Neural cell (in vitro differentiated cells): ENCODE measurements at regions not wholly inside any gene's neighbourhood (a gene's known extent, or its start where the extent isn't known, plus 50 kb on each side); places are given as distances from the start of the nearest gene placed in this dataset.

Experiments used
- H2AFZ ChIP-seq: fragments of 200-600, 300-800 bp; sonication (generic), shearing (Covaris generic); 2 replicates; pipeline ENCODE4 v1.6.0; 2014; ENCODE audit warnings: low read depth, mild to moderate bottlenecking, antibody characterized with exemption, low read length, moderate library complexity
- H3F3A ChIP-seq: fragments of 200-600 bp; shearing (Covaris generic); 2 replicates; pipeline ENCODE4 v1.6.1; 2016; ENCODE audit warnings: mild to moderate bottlenecking, moderate library complexity, mixed read lengths, antibody characterized with exemption, low read length; ENCODE audit not compliant: insufficient read depth, poor library complexity, severe bottlenecking
- H3K27ac ChIP-seq: fragments of 200-600, 300-800 bp; sonication (generic), shearing (Covaris generic); 2 replicates; pipeline ENCODE4 v1.5.1; 2014; ENCODE audit warnings: mild to moderate bottlenecking, low read length, moderate library complexity
- H3K27me3 ChIP-seq: fragments of 300-800, 200-600 bp; sonication (generic), shearing (Covaris generic); 2 replicates; pipeline ENCODE4 v1.6.0; 2014; ENCODE audit warnings: mild to moderate bottlenecking, low read depth, low read length, moderate library complexity; ENCODE audit not compliant: insufficient read depth
- H3K36me3 ChIP-seq: fragments of 300-800, 200-600 bp; sonication (generic), shearing (Covaris generic); 2 replicates; pipeline ENCODE4 v1.5.1; 2014; ENCODE audit warnings: mild to moderate bottlenecking, antibody characterized with exemption, low read length, moderate library complexity; ENCODE audit not compliant: insufficient read depth
- H3K4me2 ChIP-seq: fragments of 300-800, 200-600 bp; sonication (generic), shearing (Covaris generic); 2 replicates; pipeline ENCODE4 v1.6.0; 2014; ENCODE audit warnings: mild to moderate bottlenecking, low read length
- H3K4me3 ChIP-seq: fragments of 300-800, 200-600 bp; sonication (generic), shearing (Covaris generic); 2 replicates; pipeline ENCODE4 v1.5.1; 2014; ENCODE audit warnings: mild to moderate bottlenecking, low read length, moderate library complexity
- H3K79me2 ChIP-seq: fragments of 200-600 bp; shearing (Covaris generic); replicated peaks from 2 replicates; pipeline ENCODE4 v1.6.0; 2014; ENCODE audit warnings: mild to moderate bottlenecking, low read length, moderate library complexity; ENCODE audit not compliant: insufficient read depth
- H3K9ac ChIP-seq: fragments of 300-800, 200-600 bp; sonication (generic), shearing (Covaris generic); 2 replicates; pipeline ENCODE4 v1.6.1; 2016; ENCODE audit warnings: mild to moderate bottlenecking, low read length, mixed read lengths
- H3K9me2 ChIP-seq: fragments of 200-600 bp; shearing (Covaris generic); 2 replicates; pipeline ENCODE4 v1.6.1; 2016; ENCODE audit warnings: mild to moderate bottlenecking, low read length, mixed read lengths; ENCODE audit not compliant: insufficient read depth
- H3K9me3 ChIP-seq: fragments of 200-600, 300-800 bp; sonication (generic), shearing (Covaris generic); 2 replicates; pipeline ENCODE4 v1.6.1; 2016; ENCODE audit warnings: mild to moderate bottlenecking, mixed run types, low read length, moderate library complexity, mixed read lengths
- H4K20me1 ChIP-seq: fragments of 200-600 bp; shearing (Covaris generic); 2 replicates; pipeline ENCODE4 v1.6.1; 2016; ENCODE audit warnings: mild to moderate bottlenecking, mixed run types; ENCODE audit not compliant: insufficient read depth
- CTCF ChIP-seq: fragments of 450-650 bp; IDR thresholded peaks from 2 replicates; pipeline ENCODE4 v1.5.1; 2014; ENCODE audit warnings: antibody characterized with exemption, mild to moderate bottlenecking, moderate library complexity; ENCODE audit not compliant: poor library complexity, severe bottlenecking
- EP300 ChIP-seq: fragments of 450-650 bp; conservative IDR thresholded peaks from 2 replicates; pipeline ENCODE4 v1.6.1; 2014; ENCODE audit warnings: antibody characterized with exemption, mild to moderate bottlenecking, moderate library complexity; ENCODE audit not compliant: poor library complexity, severe bottlenecking
- EZH2 ChIP-seq: fragments of 200-600, 300-800 bp; shearing (Covaris generic), sonication (generic); IDR thresholded peaks from 2 replicates; pipeline ENCODE4 v1.6.1; 2014; ENCODE audit warnings: antibody characterized with exemption, low read length, borderline replicate concordance, mild to moderate bottlenecking; ENCODE audit not compliant: insufficient read depth, poor library complexity, severe bottlenecking
- MXI1 ChIP-seq: fragments of 450-650 bp; conservative IDR thresholded peaks from 2 replicates; pipeline ENCODE4 v1.6.1; 2014; ENCODE audit warnings: antibody characterized with exemption, mild to moderate bottlenecking; ENCODE audit not compliant: poor library complexity, severe bottlenecking
- POLR2AphosphoS5 ChIP-seq: IDR thresholded peaks from 2 replicates; pipeline ENCODE4 v1.6.1; 2012
- RAD21 ChIP-seq: fragments of 450-650 bp; conservative IDR thresholded peaks from 2 replicates; pipeline ENCODE4 v1.6.1; 2014; ENCODE audit warnings: antibody characterized with exemption, mild to moderate bottlenecking, moderate library complexity
- REST ChIP-seq: IDR thresholded peaks from 2 replicates; pipeline ENCODE4 v1.6.1; 2012; ENCODE audit warnings: borderline replicate concordance
- SMC3 ChIP-seq: fragments of 450-650 bp; conservative IDR thresholded peaks from 2 replicates; pipeline ENCODE4 v1.6.1; 2014; ENCODE audit warnings: antibody characterized with exemption, mild to moderate bottlenecking, moderate library complexity; ENCODE audit not compliant: poor library complexity
- TAF1 ChIP-seq: IDR thresholded peaks from 2 replicates; pipeline ENCODE4 v1.6.1; 2012; ENCODE audit warnings: low read depth

- H3F3A ChIP-seq, result no peaks in the 10 kb centered on the region
- H3K27me3 ChIP-seq, result no peaks in the 10 kb centered on the region
- H3K4me2 ChIP-seq, result no peak overlapping the region
- no peaks in the 10 kb centered on the region for H3K79me2 ChIP-seq
- no peak overlapping the region for H3K9ac ChIP-seq
- H3K36me3 ChIP-seq, result no peaks in the 10 kb centered on the region
- H3K27ac ChIP-seq, result no peak overlapping the region
- H3K9me3 ChIP-seq, result no peaks in the 10 kb centered on the region
- H4K20me1 ChIP-seq, result no peaks in the 10 kb centered on the region
- no peak overlapping the region for H3K4me3 ChIP-seq
- H2AFZ ChIP-seq, result no peak overlapping the region
- H3K9me2 ChIP-seq, result no peaks in the 10 kb centered on the region
- TF ChIP-seq TAF1 (no peak), MXI1 (no peak), EZH2 (no peak), REST (no peak), EP300 (no peak), CTCF (no peak), POLR2AphosphoS5 (no peak), SMC3 (no peak), RAD21 (no peak)
Observed at GRCh38 chr4:116143198-116143597, 942.2 kb downstream of the TRAM1L1 start.

GRCh38 chr4:116132946-116133345 is 952.4 kb downstream of the TRAM1L1 start:
- Histone ChIP-seq H3K79me2 (no peaks in the 10 kb centered on the region), H3K27me3 (no peaks in the 10 kb centered on the region), H3K27ac (no peak overlapping the region), H3K9me3 (no peaks in the 10 kb centered on the region), H3K9ac (no peak overlapping the region), H3F3A (no peaks in the 10 kb centered on the region), H3K4me3 (no peak overlapping the region), H3K4me2 (no peak overlapping the region), H3K36me3 (no peaks in the 10 kb centered on the region), H3K9me2 (no peaks in the 10 kb centered on the region), H4K20me1 (no peaks in the 10 kb centered on the region), H2AFZ (no peak overlapping the region)
- TF ChIP-seq EZH2 (no peak), CTCF (no peak), MXI1 (no peak), REST (no peak), SMC3 (no peak)
